SK-N-MC (cell line): ENCODE measurements at regions not wholly inside any gene's neighbourhood (a gene's known extent, or its start where the extent isn't known, plus 50 kb on each side); places are given as distances from the start of the nearest gene placed in this dataset.

Experiments used
- EZH2 ChIP-seq: fragments of 200-600 bp; sonication (generic); IDR thresholded peaks from one replicate; pipeline ENCODE4 v1.6.1; 2017; ENCODE audit warnings: antibody characterized with exemption
- FOXP2 ChIP-seq: optimal IDR thresholded peaks from 2 replicates; pipeline ENCODE3; 2011; ENCODE audit warnings: mild to moderate bottlenecking, moderate library complexity; ENCODE audit not compliant: insufficient read depth; ENCODE audit errors: extremely low read length, control extremely low read depth
- POLR2AphosphoS5 ChIP-seq: IDR thresholded peaks from 2 replicates; pipeline ENCODE4 v1.6.1; 2012; ENCODE audit warnings: mild to moderate bottlenecking, low read depth, low read length, borderline replicate concordance

- TF ChIP-seq EZH2 (no peak), POLR2AphosphoS5 (no peak), FOXP2 (no peak)
Measured at GRCh38 chr7:156001496-156002260, 189.4 kb upstream of the SHH start.
